ENCODE measurements at regions not wholly inside any gene's neighbourhood (a gene's known extent, or its start where the extent isn't known, plus 50 kb on each side); places are given as distances from the start of the nearest gene placed in this dataset.

DNA sequence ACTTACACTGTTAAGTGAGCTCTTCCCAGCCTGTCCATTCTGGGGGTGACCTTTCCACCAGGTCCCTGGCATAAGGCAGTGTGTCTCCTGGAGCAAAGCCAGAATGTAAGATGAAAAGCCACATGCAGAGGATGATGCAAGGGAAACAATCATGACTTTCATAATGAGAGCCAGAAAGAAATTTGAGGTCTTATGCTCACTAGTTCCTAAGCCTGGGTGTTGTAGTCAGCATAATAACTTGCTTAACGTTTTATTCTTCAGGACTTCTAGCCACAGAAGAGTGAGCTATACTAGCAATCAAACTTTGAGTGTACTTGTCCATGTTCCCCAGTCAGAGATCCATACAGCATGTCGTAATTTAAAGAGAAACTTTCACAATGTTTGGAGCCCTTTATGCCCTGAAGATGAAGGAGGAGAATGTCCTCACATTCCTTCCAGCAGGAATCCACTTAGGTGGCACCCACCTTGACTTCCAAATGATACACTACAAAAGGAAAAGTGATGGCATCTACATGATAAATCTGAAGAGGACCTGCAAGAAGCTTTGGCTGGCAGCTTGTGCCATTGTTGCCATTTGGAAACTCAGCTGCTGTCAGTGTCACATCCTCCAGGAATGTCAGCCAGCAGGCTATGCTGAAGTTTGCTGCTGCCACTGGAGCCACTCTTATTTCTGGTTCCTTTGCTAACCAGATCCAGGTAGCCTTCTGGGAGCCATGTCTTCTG lies 60.5 kb upstream of the FOXD3 start:
- TF ChIP-seq TAF1 (IDR thresholded peaks at IDR 0.05; ENCODE audit: low read depth) (no peak), MXI1 (conservative IDR thresholded peaks at IDR 0.05; ENCODE audit: poor library complexity, severe bottlenecking) (no peak), POLR2AphosphoS5 (IDR thresholded peaks at IDR 0.05) (no peak), EP300 (conservative IDR thresholded peaks at IDR 0.05; ENCODE audit: poor library complexity, severe bottlenecking) (no peak)
- TF ChIP-seq, protein P1, sequence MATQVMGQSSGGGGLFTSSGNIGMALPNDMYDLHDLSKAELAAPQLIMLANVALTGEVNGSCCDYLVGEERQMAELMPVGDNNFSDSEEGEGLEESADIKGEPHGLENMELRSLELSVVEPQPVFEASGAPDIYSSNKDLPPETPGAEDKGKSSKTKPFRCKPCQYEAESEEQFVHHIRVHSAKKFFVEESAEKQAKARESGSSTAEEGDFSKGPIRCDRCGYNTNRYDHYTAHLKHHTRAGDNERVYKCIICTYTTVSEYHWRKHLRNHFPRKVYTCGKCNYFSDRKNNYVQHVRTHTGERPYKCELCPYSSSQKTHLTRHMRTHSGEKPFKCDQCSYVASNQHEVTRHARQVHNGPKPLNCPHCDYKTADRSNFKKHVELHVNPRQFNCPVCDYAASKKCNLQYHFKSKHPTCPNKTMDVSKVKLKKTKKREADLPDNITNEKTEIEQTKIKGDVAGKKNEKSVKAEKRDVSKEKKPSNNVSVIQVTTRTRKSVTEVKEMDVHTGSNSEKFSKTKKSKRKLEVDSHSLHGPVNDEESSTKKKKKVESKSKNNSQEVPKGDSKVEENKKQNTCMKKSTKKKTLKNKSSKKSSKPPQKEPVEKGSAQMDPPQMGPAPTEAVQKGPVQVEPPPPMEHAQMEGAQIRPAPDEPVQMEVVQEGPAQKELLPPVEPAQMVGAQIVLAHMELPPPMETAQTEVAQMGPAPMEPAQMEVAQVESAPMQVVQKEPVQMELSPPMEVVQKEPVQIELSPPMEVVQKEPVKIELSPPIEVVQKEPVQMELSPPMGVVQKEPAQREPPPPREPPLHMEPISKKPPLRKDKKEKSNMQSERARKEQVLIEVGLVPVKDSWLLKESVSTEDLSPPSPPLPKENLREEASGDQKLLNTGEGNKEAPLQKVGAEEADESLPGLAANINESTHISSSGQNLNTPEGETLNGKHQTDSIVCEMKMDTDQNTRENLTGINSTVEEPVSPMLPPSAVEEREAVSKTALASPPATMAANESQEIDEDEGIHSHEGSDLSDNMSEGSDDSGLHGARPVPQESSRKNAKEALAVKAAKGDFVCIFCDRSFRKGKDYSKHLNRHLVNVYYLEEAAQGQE (IDR thresholded peaks at IDR 0.05; ENCODE audit: borderline replicate concordance): no peak
- TF ChIP-seq, protein P2, sequence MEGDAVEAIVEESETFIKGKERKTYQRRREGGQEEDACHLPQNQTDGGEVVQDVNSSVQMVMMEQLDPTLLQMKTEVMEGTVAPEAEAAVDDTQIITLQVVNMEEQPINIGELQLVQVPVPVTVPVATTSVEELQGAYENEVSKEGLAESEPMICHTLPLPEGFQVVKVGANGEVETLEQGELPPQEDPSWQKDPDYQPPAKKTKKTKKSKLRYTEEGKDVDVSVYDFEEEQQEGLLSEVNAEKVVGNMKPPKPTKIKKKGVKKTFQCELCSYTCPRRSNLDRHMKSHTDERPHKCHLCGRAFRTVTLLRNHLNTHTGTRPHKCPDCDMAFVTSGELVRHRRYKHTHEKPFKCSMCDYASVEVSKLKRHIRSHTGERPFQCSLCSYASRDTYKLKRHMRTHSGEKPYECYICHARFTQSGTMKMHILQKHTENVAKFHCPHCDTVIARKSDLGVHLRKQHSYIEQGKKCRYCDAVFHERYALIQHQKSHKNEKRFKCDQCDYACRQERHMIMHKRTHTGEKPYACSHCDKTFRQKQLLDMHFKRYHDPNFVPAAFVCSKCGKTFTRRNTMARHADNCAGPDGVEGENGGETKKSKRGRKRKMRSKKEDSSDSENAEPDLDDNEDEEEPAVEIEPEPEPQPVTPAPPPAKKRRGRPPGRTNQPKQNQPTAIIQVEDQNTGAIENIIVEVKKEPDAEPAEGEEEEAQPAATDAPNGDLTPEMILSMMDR (IDR thresholded peaks at IDR 0.05; ENCODE audit: poor library complexity, severe bottlenecking): no peak
- no peak overlapping the region for H3K9ac ChIP-seq (ENCODE audit: low read length)
- no peaks in the 10 kb centered on the region for H4K20me1 ChIP-seq (ENCODE audit: insufficient read depth)
- no peaks in the 10 kb centered on the region for H3K9me3 ChIP-seq (ENCODE audit: low read length)
- H3K4me3 ChIP-seq (ENCODE audit: low read length): no peak overlapping the region
- no peaks in the 10 kb centered on the region for H3K79me2 ChIP-seq (replicated peaks; ENCODE audit: insufficient read depth, low read length)
- no peaks in the 10 kb centered on the region for H3K27me3 ChIP-seq (ENCODE audit: insufficient read depth, low read depth, low read length)
- H3K9me2 ChIP-seq (ENCODE audit: insufficient read depth, low read length): no peaks in the 10 kb centered on the region
- no peak overlapping the region for H3K27ac ChIP-seq (ENCODE audit: low read length)
- no peak overlapping the region for H3K4me2 ChIP-seq (ENCODE audit: low read length)
- no peak overlapping the region for H2AFZ ChIP-seq (ENCODE audit: low read depth, low read length)
- no peaks in the 10 kb centered on the region for H3K36me3 ChIP-seq (ENCODE audit: insufficient read depth, low read length)
- H3F3A ChIP-seq (ENCODE audit: insufficient read depth, low read length, poor library complexity, severe bottlenecking): no peaks in the 10 kb centered on the region

DNA sequence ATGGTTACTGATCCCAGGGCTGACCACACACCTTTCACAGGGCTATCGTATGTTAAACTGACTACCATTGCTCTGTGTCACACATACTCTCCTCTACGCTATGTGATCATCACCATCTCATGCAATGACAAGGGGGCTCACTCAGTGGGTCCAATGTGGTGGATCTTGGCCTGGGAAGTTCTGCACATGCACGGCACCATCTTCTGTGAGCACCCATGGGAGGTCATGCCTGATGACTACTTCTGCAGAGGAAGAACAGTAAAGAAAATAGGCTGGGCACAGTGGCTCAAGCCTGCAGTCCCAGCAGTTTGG lies 60.0 kb upstream of the FOXD3 start:
- Histone ChIP-seq H3K79me2 (replicated peaks; ENCODE audit: insufficient read depth, low read length) (no peaks in the 10 kb centered on the region), H3K9ac (ENCODE audit: low read length) (no peak overlapping the region), H3K36me3 (ENCODE audit: insufficient read depth, low read length) (no peaks in the 10 kb centered on the region), H3K9me3 (ENCODE audit: low read length) (no peaks in the 10 kb centered on the region), H3F3A (ENCODE audit: insufficient read depth, low read length, poor library complexity, severe bottlenecking) (no peaks in the 10 kb centered on the region), H4K20me1 (ENCODE audit: insufficient read depth) (no peaks in the 10 kb centered on the region), H3K4me3 (ENCODE audit: low read length) (no peak overlapping the region), H3K4me2 (ENCODE audit: low read length) (no peak overlapping the region), H3K9me2 (ENCODE audit: insufficient read depth, low read length) (no peaks in the 10 kb centered on the region), H3K27me3 (ENCODE audit: insufficient read depth, low read depth, low read length) (no peaks in the 10 kb centered on the region), H2AFZ (ENCODE audit: low read depth, low read length) (no peak overlapping the region), H3K27ac (ENCODE audit: low read length) (no peak overlapping the region)
- TF ChIP-seq POLR2AphosphoS5 (IDR thresholded peaks at IDR 0.05) (no peak), TAF1 (IDR thresholded peaks at IDR 0.05; ENCODE audit: low read depth) (no peak), SMC3 (conservative IDR thresholded peaks at IDR 0.05; ENCODE audit: poor library complexity) (no peak), RAD21 (conservative IDR thresholded peaks at IDR 0.05) (no peak), EP300 (conservative IDR thresholded peaks at IDR 0.05; ENCODE audit: poor library complexity, severe bottlenecking) (no peak), MXI1 (conservative IDR thresholded peaks at IDR 0.05; ENCODE audit: poor library complexity, severe bottlenecking) (no peak), EZH2 (IDR thresholded peaks at IDR 0.05; ENCODE audit: borderline replicate concordance, insufficient read depth, low read length, poor library complexity, severe bottlenecking) (no peak)
- TF ChIP-seq, protein P2 (IDR thresholded peaks at IDR 0.05; ENCODE audit: poor library complexity, severe bottlenecking): no peak
- TF ChIP-seq, protein P1 (IDR thresholded peaks at IDR 0.05; ENCODE audit: borderline replicate concordance): no peak

Measured in neural cell (in vitro differentiated cells).